OCI-LY3 (cell line): ENCODE measurements at regions not wholly inside any gene's neighbourhood (a gene's known extent, or its start where the extent isn't known, plus 50 kb on each side); places are given as distances from the start of the nearest gene placed in this dataset.

Experiments
- EZH2phosphoT487 ChIP-seq: fragments of 200-600 bp; shearing (Covaris generic); IDR thresholded peaks from 2 replicates; pipeline ENCODE4 v1.6.1; 2018; ENCODE audit warnings: antibody characterized with exemption, mixed run types, low read depth
- TF ChIP-seq, protein P1 (sequence below): fragments of 200-600, 300-600 bp; sonication (generic); IDR thresholded peaks from 2 replicates; pipeline ENCODE4 v1.5.1; 2014; ENCODE audit warnings: antibody characterized with exemption, low read length, low read depth

DNA sequence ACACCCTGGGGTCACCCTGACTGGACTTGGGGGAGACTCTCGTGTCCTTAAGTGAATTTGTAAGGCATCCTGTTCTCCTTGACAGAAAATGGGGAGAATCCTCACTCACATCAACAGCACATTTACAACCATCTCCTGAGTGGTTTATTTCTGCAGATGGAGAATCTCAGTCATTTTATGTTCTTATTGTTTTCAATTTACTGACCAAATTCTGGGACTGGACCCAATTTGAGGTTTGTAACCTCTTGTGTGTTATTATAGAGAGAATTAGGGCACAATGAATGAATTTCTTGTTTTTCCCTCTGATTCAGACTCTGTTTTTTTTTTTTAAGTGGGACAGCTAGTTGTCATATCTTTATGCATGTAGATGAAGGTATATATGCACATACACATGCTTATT lies 104.9 kb downstream of the ADAMTS15 start:
- TF ChIP-seq, protein P1, sequence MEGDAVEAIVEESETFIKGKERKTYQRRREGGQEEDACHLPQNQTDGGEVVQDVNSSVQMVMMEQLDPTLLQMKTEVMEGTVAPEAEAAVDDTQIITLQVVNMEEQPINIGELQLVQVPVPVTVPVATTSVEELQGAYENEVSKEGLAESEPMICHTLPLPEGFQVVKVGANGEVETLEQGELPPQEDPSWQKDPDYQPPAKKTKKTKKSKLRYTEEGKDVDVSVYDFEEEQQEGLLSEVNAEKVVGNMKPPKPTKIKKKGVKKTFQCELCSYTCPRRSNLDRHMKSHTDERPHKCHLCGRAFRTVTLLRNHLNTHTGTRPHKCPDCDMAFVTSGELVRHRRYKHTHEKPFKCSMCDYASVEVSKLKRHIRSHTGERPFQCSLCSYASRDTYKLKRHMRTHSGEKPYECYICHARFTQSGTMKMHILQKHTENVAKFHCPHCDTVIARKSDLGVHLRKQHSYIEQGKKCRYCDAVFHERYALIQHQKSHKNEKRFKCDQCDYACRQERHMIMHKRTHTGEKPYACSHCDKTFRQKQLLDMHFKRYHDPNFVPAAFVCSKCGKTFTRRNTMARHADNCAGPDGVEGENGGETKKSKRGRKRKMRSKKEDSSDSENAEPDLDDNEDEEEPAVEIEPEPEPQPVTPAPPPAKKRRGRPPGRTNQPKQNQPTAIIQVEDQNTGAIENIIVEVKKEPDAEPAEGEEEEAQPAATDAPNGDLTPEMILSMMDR: no peak
- TF ChIP-seq EZH2phosphoT487: no peak
